ENCODE measurements at regions not wholly inside any gene's neighbourhood (a gene's known extent, or its start where the extent isn't known, plus 50 kb on each side); places are given as distances from the start of the nearest gene placed in this dataset.

DNA sequence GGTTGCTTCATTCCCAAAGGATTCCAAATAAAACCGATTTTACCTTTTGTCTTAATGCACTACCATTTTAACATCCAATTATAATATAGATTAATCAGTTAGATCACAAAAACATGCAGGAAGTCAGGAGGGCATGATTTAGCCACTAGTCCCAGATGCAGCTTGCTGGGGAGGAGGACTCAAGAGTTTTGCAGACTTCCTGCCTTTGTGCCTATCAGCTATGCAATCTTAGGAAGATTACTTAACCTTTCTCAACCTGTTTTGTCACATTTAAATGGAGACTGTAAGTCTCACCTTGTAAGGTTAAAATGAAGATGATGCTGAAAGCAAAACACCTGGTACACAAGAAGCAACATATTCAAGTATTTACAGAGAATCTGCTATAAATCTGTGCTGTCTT, 242.4 kb upstream of the GOLIM4 start:
- Histone ChIP-seq H3K36me3 (ENCODE audit: control insufficient read depth, insufficient read depth, low read length) (no peaks in the 10 kb centered on the region), H2AFZ (no peak overlapping the region), H3K9ac (no peak overlapping the region), H3K79me2 (no peaks in the 10 kb centered on the region), H3K4me3 (ENCODE audit: low read depth, low read length) (no peak overlapping the region), H3K4me1 (no peaks in the 10 kb centered on the region), H3K9me3 (ENCODE audit: control insufficient read depth, low read length) (no peaks in the 10 kb centered on the region), H3K4me2 (ENCODE audit: low read length) (no peak overlapping the region), H3K27ac (no peak overlapping the region), H3K27me3 (ENCODE audit: control insufficient read depth, insufficient read depth, low read length) (no peaks in the 10 kb centered on the region)
- TF ChIP-seq, protein P1, sequence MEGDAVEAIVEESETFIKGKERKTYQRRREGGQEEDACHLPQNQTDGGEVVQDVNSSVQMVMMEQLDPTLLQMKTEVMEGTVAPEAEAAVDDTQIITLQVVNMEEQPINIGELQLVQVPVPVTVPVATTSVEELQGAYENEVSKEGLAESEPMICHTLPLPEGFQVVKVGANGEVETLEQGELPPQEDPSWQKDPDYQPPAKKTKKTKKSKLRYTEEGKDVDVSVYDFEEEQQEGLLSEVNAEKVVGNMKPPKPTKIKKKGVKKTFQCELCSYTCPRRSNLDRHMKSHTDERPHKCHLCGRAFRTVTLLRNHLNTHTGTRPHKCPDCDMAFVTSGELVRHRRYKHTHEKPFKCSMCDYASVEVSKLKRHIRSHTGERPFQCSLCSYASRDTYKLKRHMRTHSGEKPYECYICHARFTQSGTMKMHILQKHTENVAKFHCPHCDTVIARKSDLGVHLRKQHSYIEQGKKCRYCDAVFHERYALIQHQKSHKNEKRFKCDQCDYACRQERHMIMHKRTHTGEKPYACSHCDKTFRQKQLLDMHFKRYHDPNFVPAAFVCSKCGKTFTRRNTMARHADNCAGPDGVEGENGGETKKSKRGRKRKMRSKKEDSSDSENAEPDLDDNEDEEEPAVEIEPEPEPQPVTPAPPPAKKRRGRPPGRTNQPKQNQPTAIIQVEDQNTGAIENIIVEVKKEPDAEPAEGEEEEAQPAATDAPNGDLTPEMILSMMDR (IDR thresholded peaks at IDR 0.05), result no peak

DNA sequence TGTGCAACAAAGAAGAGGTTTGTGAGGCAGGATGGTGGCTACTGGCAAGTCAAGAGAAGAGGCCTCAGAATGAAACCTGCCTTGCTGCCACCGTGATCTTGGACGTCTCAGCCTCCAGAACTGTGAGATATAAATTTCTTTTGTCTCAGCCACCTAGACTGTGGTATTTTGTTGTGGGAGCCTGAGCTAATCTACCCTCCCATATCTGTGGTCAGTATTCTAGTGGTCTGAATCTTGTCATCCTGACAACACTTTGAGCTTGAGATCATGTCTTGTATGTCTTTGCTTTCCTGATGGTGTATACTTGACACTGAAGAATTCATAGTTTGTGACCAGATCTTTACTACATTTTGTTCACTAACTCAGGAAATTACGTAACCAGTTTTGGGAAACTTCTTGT, 240.6 kb upstream of the GOLIM4 start:
- Histone ChIP-seq H3K4me2 (ENCODE audit: low read length) (no peak overlapping the region), H3K4me3 (ENCODE audit: low read depth, low read length) (no peak overlapping the region), H3K27me3 (ENCODE audit: control insufficient read depth, insufficient read depth, low read length) (no peaks in the 10 kb centered on the region), H3K79me2 (no peaks in the 10 kb centered on the region), H3K27ac (no peak overlapping the region), H3K4me1 (no peaks in the 10 kb centered on the region), H3K9ac (no peak overlapping the region), H2AFZ (no peak overlapping the region), H3K36me3 (ENCODE audit: control insufficient read depth, insufficient read depth, low read length) (no peaks in the 10 kb centered on the region), H3K9me3 (ENCODE audit: control insufficient read depth, low read length) (no peaks in the 10 kb centered on the region)
- TF ChIP-seq, protein P1 (IDR thresholded peaks at IDR 0.05), result no peak

DNA sequence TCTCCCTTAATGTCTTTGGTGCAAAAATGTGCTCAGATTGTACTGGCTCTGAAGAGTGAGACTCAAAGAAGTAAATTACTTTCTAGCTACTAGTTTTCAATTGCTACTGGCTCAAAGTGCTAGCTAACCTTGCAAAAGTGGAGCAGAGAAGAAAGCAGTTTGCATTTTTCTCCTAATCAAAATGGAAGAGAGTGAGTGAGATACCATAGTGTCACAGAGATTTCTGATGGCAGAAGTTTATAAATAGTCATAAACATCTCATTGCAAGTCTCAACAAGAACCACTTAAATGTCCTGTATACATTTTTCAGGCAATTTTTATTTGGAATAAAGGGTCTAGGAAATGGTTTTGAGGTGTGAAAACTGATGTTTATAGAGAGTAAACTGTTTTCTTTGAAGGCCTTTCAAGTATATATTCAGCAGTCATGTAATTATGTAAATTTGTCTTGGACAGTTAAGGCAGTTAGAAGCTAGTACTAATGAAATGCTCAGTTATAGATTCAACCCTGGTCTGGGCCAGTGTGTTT, 237.7 kb upstream of the GOLIM4 start:
- no peaks in the 10 kb centered on the region for H3K4me1 ChIP-seq
- TF ChIP-seq, protein P1 (IDR thresholded peaks at IDR 0.05), result no peak
- H3K27me3 ChIP-seq (ENCODE audit: control insufficient read depth, insufficient read depth, low read length), result no peaks in the 10 kb centered on the region

DNA sequence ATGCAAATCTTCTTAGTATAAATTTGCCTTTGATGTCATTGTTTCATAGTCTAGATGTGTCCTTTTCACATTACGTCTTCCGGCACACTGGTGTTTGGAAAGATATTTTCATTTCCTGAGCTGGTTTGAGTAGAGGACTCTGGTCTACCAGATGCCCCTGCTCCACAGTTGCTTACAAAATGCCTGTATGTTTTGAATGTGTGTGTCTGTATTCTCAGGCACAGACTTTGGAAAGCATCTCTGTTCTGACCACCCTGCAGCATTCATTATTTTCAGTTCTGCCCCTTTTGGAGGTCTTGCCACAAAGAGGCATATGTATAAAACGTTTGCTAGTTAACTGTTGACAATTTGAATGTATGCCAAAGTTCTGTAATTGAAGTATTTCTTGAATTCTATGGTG, 236.0 kb upstream of the GOLIM4 start:
- Histone ChIP-seq H2AFZ (no peak overlapping the region), H3K27ac (no peak overlapping the region), H3K9ac (no peak overlapping the region), H3K4me1 (no peaks in the 10 kb centered on the region), H3K79me2 (no peaks in the 10 kb centered on the region), H3K4me3 (ENCODE audit: low read depth, low read length) (no peak overlapping the region), H3K27me3 (ENCODE audit: control insufficient read depth, insufficient read depth, low read length) (no peaks in the 10 kb centered on the region), H3K4me2 (ENCODE audit: low read length) (no peak overlapping the region), H3K9me3 (ENCODE audit: control insufficient read depth, low read length) (no peaks in the 10 kb centered on the region), H3K36me3 (ENCODE audit: control insufficient read depth, insufficient read depth, low read length) (no peaks in the 10 kb centered on the region)
- TF ChIP-seq, protein P1 (IDR thresholded peaks at IDR 0.05), result no peak

More for the DNA sequence above, 237.7 kb upstream of the GOLIM4 start:
- no peak overlapping the region for H3K27ac ChIP-seq
- no peak overlapping the region for H3K4me3 ChIP-seq (ENCODE audit: low read depth, low read length)
- H2AFZ ChIP-seq, result no peak overlapping the region
- H3K79me2 ChIP-seq, result no peaks in the 10 kb centered on the region
- no peak overlapping the region for H3K9ac ChIP-seq
- no peaks in the 10 kb centered on the region for H3K36me3 ChIP-seq (ENCODE audit: control insufficient read depth, insufficient read depth, low read length)
- H3K9me3 ChIP-seq (ENCODE audit: control insufficient read depth, low read length), result no peaks in the 10 kb centered on the region
- H3K4me2 ChIP-seq (ENCODE audit: low read length), result no peak overlapping the region

DNA sequence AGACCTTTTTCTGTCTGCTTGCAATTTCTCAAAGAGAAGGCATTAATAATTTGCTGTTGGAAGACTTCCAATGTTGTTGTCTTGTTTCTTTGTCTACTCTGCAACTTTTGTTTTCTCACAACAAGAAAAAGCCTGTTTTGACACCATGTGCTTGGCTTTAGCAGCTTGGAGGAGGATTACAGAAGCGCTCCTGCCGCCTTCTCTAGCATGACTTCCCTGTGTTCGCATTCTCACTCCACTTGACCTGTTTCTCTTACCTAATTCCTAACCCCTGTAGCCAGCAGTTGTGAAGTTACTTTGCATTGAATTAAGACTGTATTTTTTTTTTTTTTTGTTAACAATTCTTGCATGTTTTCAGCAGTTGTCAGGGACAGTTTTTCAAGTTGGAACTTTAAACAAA, 235.3 kb upstream of the GOLIM4 start:
- H3K36me3 ChIP-seq (ENCODE audit: control insufficient read depth, insufficient read depth, low read length), result no peaks in the 10 kb centered on the region
- H3K27ac ChIP-seq, result no peak overlapping the region
- H2AFZ ChIP-seq, result no peak overlapping the region
- H3K4me2 ChIP-seq (ENCODE audit: low read length), result no peak overlapping the region
- H3K4me3 ChIP-seq (ENCODE audit: low read depth, low read length), result no peak overlapping the region
- no peaks in the 10 kb centered on the region for H3K4me1 ChIP-seq
- H3K79me2 ChIP-seq, result no peaks in the 10 kb centered on the region
- no peak overlapping the region for H3K9ac ChIP-seq
- H3K27me3 ChIP-seq (ENCODE audit: control insufficient read depth, insufficient read depth, low read length), result no peaks in the 10 kb centered on the region
- TF ChIP-seq, protein P1 (IDR thresholded peaks at IDR 0.05), result no peak
- no peaks in the 10 kb centered on the region for H3K9me3 ChIP-seq (ENCODE audit: control insufficient read depth, low read length)

All from parathyroid adenoma (tissue), 2 donors.